ENCODE measurements at regions not wholly inside any gene's neighbourhood (a gene's known extent, or its start where the extent isn't known, plus 50 kb on each side); places are given as distances from the start of the nearest gene placed in this dataset.

DNA sequence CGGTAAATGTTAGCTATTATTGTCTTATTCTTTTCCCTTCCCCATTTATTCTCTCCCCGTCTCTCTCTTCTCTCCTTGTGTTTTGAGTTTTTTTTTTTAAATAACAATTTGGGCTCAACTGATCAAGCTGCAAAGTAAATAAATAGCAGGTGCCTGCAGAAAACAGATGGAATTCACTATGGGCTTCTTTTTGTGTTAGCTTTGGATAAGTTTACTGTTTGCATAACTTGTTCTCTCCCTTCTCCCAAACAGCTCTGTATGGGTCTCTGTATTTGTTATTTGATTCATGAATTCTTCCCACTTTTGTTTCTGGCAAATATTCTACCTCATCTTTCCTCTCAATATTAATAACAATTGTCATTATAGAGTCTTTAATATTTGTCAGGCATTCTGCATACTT is 111.8 kb upstream of the ASTN2 start:
- Histone ChIP-seq H3K9me3 (replicated peaks) (peaks cover 16% of the 10 kb centered on the region), H3K4me3 (no peak overlapping the region), H3K27ac (replicated peaks) (no peak overlapping the region), H3K36me3 (no peaks in the 10 kb centered on the region), H3K27me3 (ENCODE audit: low read depth) (no peaks in the 10 kb centered on the region), H3K4me1 (no peaks in the 10 kb centered on the region)
- intact Hi-C loops (cut with micrococcal nuclease) = no loop called here
- TF ChIP-seq, protein P1, sequence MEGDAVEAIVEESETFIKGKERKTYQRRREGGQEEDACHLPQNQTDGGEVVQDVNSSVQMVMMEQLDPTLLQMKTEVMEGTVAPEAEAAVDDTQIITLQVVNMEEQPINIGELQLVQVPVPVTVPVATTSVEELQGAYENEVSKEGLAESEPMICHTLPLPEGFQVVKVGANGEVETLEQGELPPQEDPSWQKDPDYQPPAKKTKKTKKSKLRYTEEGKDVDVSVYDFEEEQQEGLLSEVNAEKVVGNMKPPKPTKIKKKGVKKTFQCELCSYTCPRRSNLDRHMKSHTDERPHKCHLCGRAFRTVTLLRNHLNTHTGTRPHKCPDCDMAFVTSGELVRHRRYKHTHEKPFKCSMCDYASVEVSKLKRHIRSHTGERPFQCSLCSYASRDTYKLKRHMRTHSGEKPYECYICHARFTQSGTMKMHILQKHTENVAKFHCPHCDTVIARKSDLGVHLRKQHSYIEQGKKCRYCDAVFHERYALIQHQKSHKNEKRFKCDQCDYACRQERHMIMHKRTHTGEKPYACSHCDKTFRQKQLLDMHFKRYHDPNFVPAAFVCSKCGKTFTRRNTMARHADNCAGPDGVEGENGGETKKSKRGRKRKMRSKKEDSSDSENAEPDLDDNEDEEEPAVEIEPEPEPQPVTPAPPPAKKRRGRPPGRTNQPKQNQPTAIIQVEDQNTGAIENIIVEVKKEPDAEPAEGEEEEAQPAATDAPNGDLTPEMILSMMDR (IDR thresholded peaks at IDR 0.05; ENCODE audit: borderline replicate concordance) = no peak
- DNase-seq = no peak

DNA sequence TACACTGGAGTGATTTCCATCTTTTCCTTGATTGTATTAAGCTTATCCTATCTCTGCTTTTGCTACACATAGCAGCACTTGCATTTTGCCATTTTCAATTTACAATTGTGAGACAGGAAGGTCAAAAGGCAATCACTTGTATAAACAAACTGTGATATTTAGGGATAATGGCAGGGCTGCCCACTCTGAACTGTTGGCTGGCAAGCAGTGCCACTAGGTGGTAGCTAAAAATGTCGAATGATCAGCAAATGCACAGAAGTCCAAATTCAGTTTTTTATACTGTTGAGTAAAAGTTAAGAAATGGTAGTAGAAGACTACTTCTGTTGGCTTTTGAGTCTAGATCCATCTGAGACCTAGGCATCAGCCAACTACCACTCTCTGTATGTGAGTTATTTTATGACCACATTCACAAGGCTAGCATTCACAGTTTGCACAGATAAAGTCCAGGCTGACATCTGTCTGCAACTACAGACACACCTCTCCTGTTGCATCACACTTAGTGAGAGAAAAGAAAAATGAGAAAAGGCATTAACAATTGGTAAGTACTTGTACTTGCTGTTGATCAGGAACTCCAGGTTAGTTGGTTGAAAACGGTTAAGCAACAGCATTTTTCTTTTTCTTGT is 108.8 kb upstream of the ASTN2 start:
- no peaks in the 10 kb centered on the region for H3K36me3 ChIP-seq
- no peaks in the 10 kb centered on the region for H3K27me3 ChIP-seq (ENCODE audit: low read depth)
- peaks cover 16% of the 10 kb centered on the region for H3K9me3 ChIP-seq (replicated peaks)
- no peak for DNase-seq
- TF ChIP-seq, protein P1 (IDR thresholded peaks at IDR 0.05; ENCODE audit: borderline replicate concordance) = no peak
- intact Hi-C loops (cut with micrococcal nuclease) = no loop called here
- H3K4me3 ChIP-seq = no peak overlapping the region
- no peak overlapping the region for H3K27ac ChIP-seq (replicated peaks)
- H3K4me1 ChIP-seq = no peaks in the 10 kb centered on the region

DNA sequence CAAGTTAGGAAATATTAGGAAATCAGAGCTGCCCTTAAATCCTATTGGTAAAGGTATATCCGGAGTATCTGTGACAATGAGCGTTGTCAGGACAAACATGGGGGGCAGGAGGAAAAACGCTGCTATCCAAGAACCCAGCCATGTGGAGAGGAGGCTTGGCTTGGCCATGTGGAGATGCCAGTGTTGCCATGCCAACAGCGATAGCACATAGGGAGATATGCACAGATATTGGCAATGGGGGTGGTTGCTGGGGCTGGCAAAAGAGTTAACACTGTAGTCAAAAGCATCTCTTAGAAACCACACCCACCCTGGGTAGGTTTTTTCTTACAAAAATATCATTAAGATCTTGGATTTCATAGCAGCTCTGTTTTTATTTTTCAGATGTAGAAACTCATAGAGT is 106.4 kb upstream of the ASTN2 start:
- Histone ChIP-seq H3K9me3 (replicated peaks) (peaks cover 16% of the 10 kb centered on the region), H3K4me3 (no peak overlapping the region), H3K27ac (replicated peaks) (no peak overlapping the region), H3K36me3 (no peaks in the 10 kb centered on the region), H3K27me3 (ENCODE audit: low read depth) (no peaks in the 10 kb centered on the region), H3K4me1 (no peaks in the 10 kb centered on the region)
- no peak for DNase-seq
- TF ChIP-seq, protein P1 (IDR thresholded peaks at IDR 0.05; ENCODE audit: borderline replicate concordance) = no peak
- intact Hi-C loops (cut with micrococcal nuclease) = no loop called here

DNA sequence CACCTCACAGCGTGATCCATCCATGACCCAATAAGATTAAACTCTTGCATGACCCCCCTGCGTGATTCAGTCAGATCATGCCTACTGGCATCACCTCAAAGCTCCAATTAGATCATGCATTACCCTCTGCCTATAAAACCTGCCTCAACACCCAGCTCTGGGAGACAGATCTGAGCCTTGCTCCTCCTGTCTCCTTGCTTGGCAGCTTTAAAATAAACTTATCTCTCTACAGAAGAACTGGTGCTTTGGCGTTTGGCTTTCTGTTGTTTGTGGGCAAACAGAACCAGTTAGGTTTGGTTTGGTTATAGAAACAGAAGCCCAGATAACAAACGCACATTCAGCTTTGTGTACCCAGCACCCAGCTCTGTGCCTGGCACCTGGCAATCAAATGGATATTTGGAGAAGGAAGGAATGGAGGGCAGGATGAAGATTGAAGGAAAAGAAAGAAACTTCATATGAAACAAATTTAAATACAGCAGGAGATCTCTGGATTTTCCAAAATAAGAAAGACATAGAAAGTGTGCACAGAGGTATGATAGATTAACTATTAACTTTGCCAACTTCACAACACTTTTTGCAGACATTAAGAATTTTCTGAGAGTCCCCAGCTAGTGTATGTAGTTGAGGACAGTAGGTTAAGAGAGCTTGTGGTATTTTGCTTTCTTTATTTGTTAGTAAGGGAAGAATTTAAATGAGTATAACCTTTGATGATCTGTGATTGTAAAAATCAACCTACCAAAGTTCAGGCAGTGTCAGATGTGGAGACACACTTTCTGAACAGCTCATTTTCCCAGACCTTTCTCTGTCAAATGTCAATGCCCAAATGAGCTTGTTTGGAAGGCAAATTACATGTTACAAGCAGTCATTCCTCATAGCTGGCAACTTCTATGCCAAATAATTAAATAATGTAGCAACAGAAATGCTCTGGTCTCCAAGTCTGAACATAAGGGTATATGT is 102.1 kb upstream of the ASTN2 start:
- intact Hi-C loops (cut with micrococcal nuclease) = no loop called here
- no peaks in the 10 kb centered on the region for H3K4me1 ChIP-seq
- H3K9me3 ChIP-seq (replicated peaks) = no peaks in the 10 kb centered on the region
- no peak overlapping the region for H3K4me3 ChIP-seq
- TF ChIP-seq, protein P1 (IDR thresholded peaks at IDR 0.05; ENCODE audit: borderline replicate concordance) = no peak
- DNase-seq = no peak
- H3K36me3 ChIP-seq = no peaks in the 10 kb centered on the region
- no peaks in the 10 kb centered on the region for H3K27me3 ChIP-seq (ENCODE audit: low read depth)
- H3K27ac ChIP-seq (replicated peaks) = no peak overlapping the region

DNA sequence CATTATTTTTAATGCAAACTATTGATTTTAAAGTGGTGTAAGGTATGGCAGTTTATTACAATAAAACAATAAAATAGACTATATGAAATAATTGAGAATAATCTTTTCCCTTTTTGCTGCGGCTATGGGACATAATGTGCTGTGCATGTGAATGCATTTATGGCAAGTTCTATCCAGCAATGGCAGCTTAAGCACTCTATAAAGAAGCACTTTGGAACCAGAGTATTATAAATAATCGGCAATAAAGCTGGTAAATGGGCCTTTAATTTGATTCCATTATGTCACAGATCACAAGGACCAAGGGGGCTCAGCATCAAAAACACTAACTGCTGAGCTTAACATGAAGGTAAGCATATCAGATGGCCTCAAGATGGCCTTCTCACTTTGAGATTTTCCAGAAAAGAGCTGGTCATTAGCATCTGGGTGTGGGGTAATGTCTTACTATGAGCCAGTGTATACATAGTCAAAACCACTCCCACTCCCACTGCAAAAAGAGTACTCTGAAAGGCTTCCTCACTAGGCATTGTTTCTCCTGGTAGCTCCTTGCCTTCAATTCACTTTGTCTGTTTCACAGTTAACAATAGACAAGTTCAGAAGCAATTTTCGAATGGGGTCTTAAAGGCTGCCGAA is 97.1 kb upstream of the ASTN2 start:
- no peaks in the 10 kb centered on the region for H3K9me3 ChIP-seq (replicated peaks)
- no peak overlapping the region for H3K27ac ChIP-seq (replicated peaks)
- no peak overlapping the region for H3K4me3 ChIP-seq
- no peaks in the 10 kb centered on the region for H3K36me3 ChIP-seq
- TF ChIP-seq, protein P1 (IDR thresholded peaks at IDR 0.05; ENCODE audit: borderline replicate concordance) = no peak
- H3K27me3 ChIP-seq (ENCODE audit: low read depth) = peaks cover 6% of the 10 kb centered on the region
- no peak for DNase-seq
- intact Hi-C loops (cut with micrococcal nuclease) = no loop called here
- H3K4me1 ChIP-seq = no peaks in the 10 kb centered on the region
